GM19035 (cell line): ENCODE measurements at regions not wholly inside any gene's neighbourhood (a gene's known extent, or its start where the extent isn't known, plus 50 kb on each side); places are given as distances from the start of the nearest gene placed in this dataset.

Source experiments
- ATAC-seq: cut with Tn5 transposase; IDR thresholded peaks from one replicate; pipeline ENCODE4 v1.9.1; 2021; ENCODE audit not compliant: unreplicated experiment

- ATAC-seq, result no peak
Measured at GRCh38 chr12:25712169-25712568, 159.1 kb upstream of the LMNTD1 start.

DNA sequence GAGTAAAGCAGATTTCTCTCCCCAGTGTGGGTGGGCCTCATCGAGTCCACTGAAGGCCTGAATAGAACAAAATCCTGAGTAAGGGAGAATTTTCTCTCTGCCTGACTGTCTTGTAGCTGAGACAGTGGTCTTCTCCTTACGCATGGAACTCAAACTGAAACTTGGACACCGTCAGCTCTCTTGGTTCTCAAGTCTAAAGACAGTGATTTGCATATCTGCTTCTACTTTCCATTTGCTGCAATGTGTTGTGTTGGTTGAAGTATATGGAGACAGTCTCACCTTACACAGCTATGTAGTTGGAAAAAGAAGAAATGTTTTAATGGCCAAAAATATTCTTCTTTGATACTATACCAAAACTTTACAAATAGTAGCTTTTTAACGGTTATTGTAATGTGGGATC lies 160.2 kb upstream of the LMNTD1 start:
- ATAC-seq, result peak; percentile 99

- no peak for ATAC-seq
Measured at GRCh38 chr12:25714198-25714984, 161.3 kb upstream of the LMNTD1 start.

GRCh38 chr12:25715102-25715501 lies 162.0 kb upstream of the LMNTD1 start:
- no peak for ATAC-seq

GRCh38 chr12:25716842-25717241 lies 163.8 kb upstream of the LMNTD1 start:
- no peak for ATAC-seq

DNA sequence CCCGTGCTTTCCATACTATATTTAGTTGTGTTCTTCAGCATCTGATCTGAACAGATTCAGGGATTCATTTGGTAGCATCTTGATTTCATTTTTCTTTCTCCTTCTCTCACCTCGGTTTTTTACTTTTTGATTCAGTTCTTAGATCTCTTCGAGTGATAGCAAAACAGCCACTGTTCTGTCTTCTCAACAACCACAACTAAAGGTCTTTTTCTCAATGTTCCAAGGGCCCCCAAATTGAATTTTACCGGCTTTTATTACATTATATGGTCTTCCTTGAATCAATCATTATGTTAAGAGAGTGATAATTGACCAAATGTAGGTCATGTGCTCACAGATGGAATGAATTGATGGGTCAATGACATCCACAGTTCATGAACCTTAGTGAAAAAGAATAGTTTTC lies 164.5 kb upstream of the LMNTD1 start:
- no peak for ATAC-seq

DNA sequence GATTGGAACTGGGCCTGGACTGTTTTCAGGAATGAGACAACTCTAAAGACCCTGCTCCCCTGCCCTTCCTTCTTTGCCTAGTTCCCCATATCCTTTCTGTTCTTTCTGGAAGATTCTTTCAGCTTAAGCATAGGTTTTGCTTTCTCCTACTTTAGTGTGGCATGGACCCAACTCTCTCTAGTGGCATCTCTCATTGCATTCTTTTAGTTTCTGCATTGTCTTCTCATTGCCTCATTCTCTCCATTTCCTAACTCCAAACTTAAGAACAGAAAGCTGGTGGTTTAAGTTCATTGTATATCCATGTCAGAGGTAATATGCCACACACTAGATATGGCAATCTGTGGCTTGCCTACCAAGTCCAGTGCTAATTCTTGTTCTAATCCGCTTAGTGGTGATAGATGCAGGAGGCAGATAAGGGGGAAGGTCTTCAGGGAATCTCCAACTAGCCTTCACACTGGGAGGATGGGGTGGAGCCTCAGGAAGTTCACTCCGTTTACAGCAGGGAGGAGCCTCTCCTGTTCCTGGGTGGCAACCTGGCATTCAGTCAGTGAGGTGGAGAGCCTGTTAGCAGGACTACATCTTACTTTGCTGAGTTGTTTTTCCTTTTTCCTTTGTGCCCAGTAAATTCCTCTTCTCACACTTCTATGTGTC lies 165.1 kb upstream of the LMNTD1 start:
- ATAC-seq, result no peak

DNA sequence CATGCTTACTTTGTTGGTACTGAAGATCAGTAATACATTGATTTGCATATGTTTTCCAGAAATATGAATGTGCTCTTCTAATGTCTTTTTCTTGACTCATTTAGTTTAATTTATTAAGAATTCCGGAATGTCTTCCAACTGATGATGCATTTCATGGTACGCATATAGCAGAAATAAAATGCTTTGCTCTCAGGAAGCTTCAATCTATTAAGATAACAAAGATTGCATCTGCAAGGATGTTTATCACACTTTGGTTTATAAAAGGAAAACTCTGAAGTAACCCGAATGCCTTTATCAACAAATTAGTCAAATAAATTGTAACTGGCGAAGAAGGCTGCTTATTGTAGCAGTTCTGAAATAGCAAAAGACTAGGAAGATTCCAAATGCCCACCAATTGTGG lies 166.4 kb upstream of the LMNTD1 start:
- ATAC-seq, result no peak

- no peak for ATAC-seq
Measured at GRCh38 chr12:25723336-25723735, 170.3 kb upstream of the LMNTD1 start.

DNA sequence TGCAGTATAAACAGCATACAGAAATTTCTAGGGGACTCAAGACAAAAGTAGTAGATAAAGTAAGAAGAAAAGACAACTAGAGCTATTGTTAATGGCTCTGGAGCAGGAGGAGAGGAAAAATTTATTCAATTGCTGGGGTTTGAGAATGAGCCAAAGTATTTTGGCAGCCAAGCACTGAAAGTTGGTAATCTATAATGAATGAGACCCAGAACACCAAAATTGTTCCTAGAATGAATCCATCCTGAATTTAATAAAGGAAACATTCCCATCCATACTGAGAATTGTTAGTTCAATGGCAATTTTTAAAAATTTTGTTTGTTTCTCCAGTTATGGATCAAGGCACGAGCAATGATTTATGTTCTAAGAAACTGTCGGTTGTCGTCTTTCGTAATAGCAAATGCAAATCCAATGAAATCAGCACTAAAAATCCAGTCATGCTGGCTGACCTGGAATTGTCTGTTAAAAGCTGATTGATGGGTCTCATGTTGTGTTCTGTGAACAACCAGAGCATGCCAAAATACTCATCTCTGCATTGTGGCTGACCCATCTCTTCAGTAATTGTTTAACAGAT lies 170.9 kb upstream of the LMNTD1 start:
- ATAC-seq, result no peak

GRCh38 chr12:25725470-25725869 lies 172.4 kb upstream of the LMNTD1 start:
- no peak for ATAC-seq

GRCh38 chr12:25725931-25726330 lies 172.8 kb upstream of the LMNTD1 start:
- ATAC-seq, result no peak

DNA sequence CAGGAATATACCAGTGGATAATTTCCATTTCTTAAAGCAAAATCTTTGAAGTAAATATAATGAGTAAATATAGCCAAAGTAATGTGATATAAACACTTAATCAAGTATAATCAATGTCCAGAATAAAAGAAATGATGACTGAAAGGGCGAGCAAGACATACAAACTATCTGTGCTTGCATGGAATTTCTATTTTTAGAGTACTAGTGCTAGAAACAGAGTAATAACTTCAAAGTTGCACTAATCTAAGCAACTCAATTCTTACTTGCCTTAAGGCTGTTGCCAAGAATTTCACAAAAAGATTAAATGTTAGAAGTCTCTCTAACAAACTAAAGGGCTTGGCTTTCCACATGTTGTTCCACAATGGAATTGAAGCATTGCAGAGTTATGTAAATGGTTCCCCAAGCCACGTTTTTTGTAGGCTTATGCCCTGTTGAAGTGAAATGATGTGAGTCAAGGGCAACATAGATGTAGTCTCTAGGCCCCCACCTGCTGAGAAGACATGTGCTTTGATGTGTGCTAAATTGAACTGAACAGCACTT lies 175.0 kb upstream of the LMNTD1 start:
- ATAC-seq, result no peak

- ATAC-seq, result no peak
Measured at GRCh38 chr12:25730489-25731349, 177.6 kb upstream of the LMNTD1 start.

DNA sequence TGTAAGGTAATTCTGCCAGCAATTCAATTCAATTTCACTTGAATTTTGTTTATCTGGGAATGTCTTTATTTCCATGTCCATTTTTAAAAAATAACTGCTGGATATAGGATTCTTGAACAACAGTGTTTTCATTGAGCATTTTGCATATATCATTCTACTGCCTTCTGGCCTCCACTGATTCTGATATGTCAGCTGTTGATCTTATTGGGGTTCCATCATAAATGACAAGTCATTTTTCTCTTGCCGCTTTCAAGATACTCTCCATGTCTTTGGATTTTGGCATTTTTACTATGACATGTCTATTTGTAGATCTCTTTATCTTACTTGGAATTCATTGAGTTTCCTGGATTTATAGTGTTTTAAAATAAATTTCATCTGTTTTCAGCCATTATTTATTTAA lies 180.5 kb upstream of the LMNTD1 start:
- ATAC-seq, result no peak

DNA sequence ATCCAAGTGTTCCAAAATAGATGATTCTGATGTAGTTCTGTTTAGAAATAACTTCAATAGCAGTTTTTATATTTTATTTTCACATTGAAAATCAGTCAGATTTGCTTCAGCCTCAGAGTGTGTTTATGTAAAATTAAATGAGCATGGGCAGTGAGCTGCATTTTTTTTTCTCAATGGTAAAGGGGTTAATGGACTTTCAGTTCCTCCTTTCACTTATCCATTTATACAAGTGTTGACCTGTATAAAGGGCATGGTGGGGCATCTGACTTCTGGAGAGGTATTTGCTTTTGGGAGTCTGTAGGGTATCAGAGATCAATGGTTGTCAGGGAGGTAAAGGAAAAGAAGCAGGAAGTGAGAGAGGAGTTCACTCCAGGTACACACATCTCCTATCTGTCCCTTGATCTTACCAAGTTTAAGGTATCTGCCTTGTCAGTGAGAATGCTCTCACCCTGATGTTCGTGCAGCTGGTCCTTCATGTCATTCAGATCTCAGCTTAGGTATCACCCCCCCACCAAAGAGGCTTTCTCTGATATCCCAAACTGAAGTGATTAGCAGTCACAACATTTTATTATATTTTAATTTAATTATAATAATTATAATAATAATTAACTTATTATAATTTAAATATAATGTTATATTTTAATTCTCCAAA lies 181.6 kb upstream of the LMNTD1 start:
- ATAC-seq, result peak; percentile 74

GRCh38 chr12:25740617-25741016 lies 187.5 kb upstream of the LMNTD1 start:
- ATAC-seq, result no peak

- no peak for ATAC-seq
Measured at GRCh38 chr12:25741917-25742316, 188.8 kb upstream of the LMNTD1 start.

DNA sequence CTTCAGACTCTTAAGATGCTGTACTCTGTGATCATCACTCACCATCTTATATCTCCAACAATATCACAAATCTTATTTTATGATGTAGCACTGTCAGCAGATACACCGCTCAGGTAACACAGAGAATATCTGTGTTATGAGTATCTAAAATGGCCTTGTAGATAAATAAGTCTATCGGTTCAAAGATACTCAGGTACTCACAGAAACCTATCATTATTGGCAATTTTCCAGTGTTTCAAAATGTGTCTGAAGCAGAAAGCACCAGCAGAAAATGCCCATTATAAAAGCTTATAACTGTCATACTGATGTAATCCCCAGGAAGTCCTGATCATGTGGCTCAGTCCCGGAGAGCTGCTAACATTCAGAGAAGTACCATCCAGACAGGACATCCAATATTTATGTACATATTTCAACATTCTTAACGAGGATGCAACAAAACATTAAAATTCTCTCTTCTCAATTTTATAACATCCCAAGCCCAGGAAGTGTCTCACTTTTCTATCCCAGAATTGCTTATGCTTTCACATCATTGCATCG lies 190.7 kb upstream of the LMNTD1 start:
- ATAC-seq, result no peak

DNA sequence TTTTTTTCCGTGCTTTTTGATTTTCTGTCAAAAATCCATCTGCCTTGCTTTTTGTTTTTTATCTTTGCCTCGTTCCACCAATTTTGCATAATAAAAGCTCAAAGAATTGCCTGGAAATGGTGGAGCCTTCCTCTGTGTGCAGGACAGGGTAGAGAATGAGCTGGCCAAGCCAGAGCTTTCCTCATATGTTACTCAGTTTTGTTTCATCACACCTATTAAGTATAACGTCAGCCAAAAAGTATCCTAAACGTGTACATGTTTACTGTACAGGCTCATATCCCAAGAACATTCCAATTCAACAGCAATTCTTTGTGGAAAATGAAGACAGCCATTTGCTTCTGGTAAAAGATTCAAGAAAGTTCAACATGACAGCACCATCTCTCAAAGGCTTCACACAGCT lies 191.2 kb upstream of the LMNTD1 start:
- ATAC-seq, result no peak
